HG03039 (cell line): ENCODE measurements at regions not wholly inside any gene's neighbourhood (a gene's known extent, or its start where the extent isn't known, plus 50 kb on each side); places are given as distances from the start of the nearest gene placed in this dataset.
"Not testable (repeated sequence)": the region's sequence is repeated elsewhere in the genome, so short reads cannot be mapped to it uniquely, and the experiment has no call there.

ENCODE experiments used
- ATAC-seq: cut with Tn5 transposase; IDR thresholded peaks from one replicate; pipeline ENCODE4 v1.9.1; 2021; ENCODE audit warnings: mild to moderate bottlenecking, moderate library complexity; ENCODE audit not compliant: unreplicated experiment

GRCh38 chr10:65053397-65053796 lies 1532.2 kb downstream of the REEP3 start:
- ATAC-seq = not testable (repeated sequence)

- ATAC-seq = not testable (repeated sequence)
These were observed 1532.7 kb downstream of the REEP3 start for GRCh38 chr10:65053831-65054351.

- ATAC-seq = not testable (repeated sequence)
These were observed 1533.5 kb downstream of the REEP3 start for GRCh38 chr10:65054701-65055100.

GRCh38 chr10:65065278-65065677 lies 1544.1 kb downstream of the REEP3 start:
- ATAC-seq = no peak

- ATAC-seq = no peak
These were observed 1562.0 kb downstream of the REEP3 start for GRCh38 chr10:65083222-65083621.

GRCh38 chr10:65090991-65091390 lies 1569.8 kb downstream of the REEP3 start:
- ATAC-seq = no peak

GRCh38 chr10:65100146-65100545 lies 1578.9 kb downstream of the REEP3 start:
- ATAC-seq = no peak

- not testable (repeated sequence) for ATAC-seq
These were observed 1579.7 kb downstream of the REEP3 start for GRCh38 chr10:65100881-65101280.

GRCh38 chr10:65110009-65110408 lies 1588.8 kb downstream of the REEP3 start:
- ATAC-seq = no peak

GRCh38 chr10:65111059-65111458 lies 1589.9 kb downstream of the REEP3 start:
- not testable (repeated sequence) for ATAC-seq

GRCh38 chr10:65112573-65112972 lies 1591.4 kb downstream of the REEP3 start:
- ATAC-seq = no peak

GRCh38 chr10:65123120-65123519 lies 1601.9 kb downstream of the REEP3 start:
- ATAC-seq = no peak

GRCh38 chr10:65125212-65125611 lies 1604.0 kb downstream of the REEP3 start:
- ATAC-seq = no peak

GRCh38 chr10:65126288-65126687 lies 1605.1 kb downstream of the REEP3 start:
- ATAC-seq = no peak

GRCh38 chr10:65128277-65128676 lies 1607.1 kb downstream of the REEP3 start:
- ATAC-seq = no peak

- ATAC-seq = no peak
These were observed 1609.1 kb downstream of the REEP3 start for GRCh38 chr10:65130162-65130758.

GRCh38 chr10:65133652-65134051 lies 1612.5 kb downstream of the REEP3 start:
- ATAC-seq = no peak

GRCh38 chr10:65135508-65135907 lies 1614.3 kb downstream of the REEP3 start:
- no peak for ATAC-seq

GRCh38 chr10:65142641-65143435 lies 1621.6 kb downstream of the REEP3 start:
- no peak for ATAC-seq

GRCh38 chr10:65143723-65144122 lies 1622.5 kb downstream of the REEP3 start:
- ATAC-seq = no peak

- ATAC-seq = no peak
These were observed 1628.7 kb downstream of the REEP3 start for GRCh38 chr10:65149878-65150277.

- ATAC-seq = no peak
These were observed 1645.1 kb downstream of the REEP3 start for GRCh38 chr10:65166272-65166671.
